IMR-90 (cell line): ENCODE measurements at regions not wholly inside any gene's neighbourhood (a gene's known extent, or its start where the extent isn't known, plus 50 kb on each side); places are given as distances from the start of the nearest gene placed in this dataset.

Source experiments
- ATAC-seq: fragments of 200-7000 bp; cut with Tn5 transposase; 2 replicates; pipeline ENCODE4 v1.9.1; 2020; ENCODE audit warnings: low read depth, mild to moderate bottlenecking, moderate library complexity
- BruUV-seq: library from RNA; stranded (reverse); fragments of 400-500 nt; replicated peaks from 2 replicates; lab custom pipeline; 2021; lab: Mats Ljungman, UMichigan
- CTCF ChIA-PET: fragments of 300-600 bp; formaldehyde crosslinking; extraction: SDS; loops from one replicate; lab custom pipeline; 2021; ENCODE audit warnings: antibody characterized with exemption; lab: Yijun Ruan, JAX
- POLR2A ChIA-PET: fragments of 300-600 bp; sonication (Branson Sonifier 250); formaldehyde crosslinking; loops from one replicate; lab custom pipeline; 2022; ENCODE audit warnings: antibody characterized with exemption; ENCODE audit not compliant: unreplicated experiment; lab: Charles Lee
- DNase-seq: peaks from one replicate; pipeline ENCODE4 v3.0.0; 2013
- H2AFZ ChIP-seq: replicated peaks from 2 replicates; pipeline ENCODE3; 2013; ENCODE audit warnings: low read length, mild to moderate bottlenecking; ENCODE audit not compliant: poor library complexity
- H2AK5ac ChIP-seq: 2 replicates; pipeline ENCODE4 v1.6.1; 2013; ENCODE audit warnings: low read depth, low read length, inconsistent platforms
- H2AK9ac ChIP-seq: replicated peaks from 2 replicates; pipeline ENCODE3; 2013; ENCODE audit warnings: mild to moderate bottlenecking, low read depth, low read length, moderate library complexity; ENCODE audit not compliant: poor library complexity
- H2BK120ac ChIP-seq: 2 replicates; pipeline ENCODE4 v1.6.1; 2013; ENCODE audit warnings: low read depth, low read length, inconsistent platforms
- H2BK15ac ChIP-seq: 3 replicates; pipeline ENCODE4 v1.6.1; 2013; ENCODE audit warnings: low read depth, low read length, inconsistent platforms
- H2BK20ac ChIP-seq: 2 replicates; pipeline ENCODE4 v1.6.1; 2013; ENCODE audit warnings: low read depth, mild to moderate bottlenecking, inconsistent platforms, low read length, moderate library complexity
- H2BK5ac ChIP-seq: 2 replicates; pipeline ENCODE4 v1.6.1; 2013; ENCODE audit warnings: mild to moderate bottlenecking, low read depth, low read length, inconsistent platforms; ENCODE audit not compliant: poor library complexity, severe bottlenecking
- H3K14ac ChIP-seq: replicated peaks from 2 replicates; pipeline ENCODE4 v1.6.1; 2013; ENCODE audit warnings: low read depth, low read length, inconsistent platforms
- H3K18ac ChIP-seq: 2 replicates; pipeline ENCODE4 v1.6.1; 2013; ENCODE audit warnings: low read depth, low read length, control low read depth
- H3K23ac ChIP-seq: 2 replicates; pipeline ENCODE4 v1.6.1; 2013; ENCODE audit warnings: low read depth, low read length, inconsistent platforms
- H3K27ac ChIP-seq: 2 replicates; pipeline ENCODE4 v1.5.1; 2013; ENCODE audit warnings: mild to moderate bottlenecking, control low read depth, low read length; ENCODE audit not compliant: insufficient read depth
- H3K27me3 ChIP-seq: 2 replicates; pipeline ENCODE4 v1.6.1; 2013; ENCODE audit warnings: low read length; ENCODE audit not compliant: control insufficient read depth, insufficient read depth
- H3K36me3 ChIP-seq: 2 replicates; pipeline ENCODE4 v1.6.1; 2013; ENCODE audit warnings: low read length, mixed read lengths; ENCODE audit not compliant: control insufficient read depth, insufficient read depth
- H3K4ac ChIP-seq: 2 replicates; pipeline ENCODE4 v1.6.1; 2013; ENCODE audit warnings: low read depth, low read length, inconsistent platforms
- H3K4me1 ChIP-seq: 2 replicates; pipeline ENCODE4 v1.6.1; 2013; ENCODE audit warnings: low read length, mixed read lengths; ENCODE audit not compliant: control insufficient read depth, insufficient read depth
- H3K4me2 ChIP-seq: 2 replicates; pipeline ENCODE4 v1.6.1; 2013; ENCODE audit warnings: low read depth, mild to moderate bottlenecking, control low read depth, low read length, moderate library complexity
- H3K4me3 ChIP-seq: 2 replicates; pipeline ENCODE4 v1.5.1; 2013; ENCODE audit warnings: low read depth, mild to moderate bottlenecking, control low read depth, low read length, moderate library complexity; ENCODE audit not compliant: insufficient read depth
- H3K56ac ChIP-seq: 2 replicates; pipeline ENCODE4 v1.6.1; 2013; ENCODE audit warnings: low read length, inconsistent platforms; ENCODE audit not compliant: insufficient read depth; ENCODE audit errors: extremely low read depth
- H3K79me1 ChIP-seq, 2 experiments: 2 replicates each; pipeline ENCODE4 v1.6.1; 2013; ENCODE audit warnings: low read length in 2 of 2, inconsistent platforms in 1 of 2, low read depth in 1 of 2
- H3K9ac ChIP-seq: 2 replicates; pipeline ENCODE4 v1.6.1; 2013; ENCODE audit warnings: low read depth, low read length, control low read depth
- H3K9me1 ChIP-seq: 2 replicates; pipeline ENCODE4 v1.6.1; 2013; ENCODE audit warnings: low read length, inconsistent platforms; ENCODE audit not compliant: insufficient read depth
- H3K9me3 ChIP-seq: 2 replicates; pipeline ENCODE4 v1.6.1; 2013; ENCODE audit warnings: low read length; ENCODE audit not compliant: control insufficient read depth, insufficient read depth
- H4K20me1 ChIP-seq: 2 replicates; pipeline ENCODE4 v1.6.1; 2013; ENCODE audit warnings: low read length, inconsistent platforms; ENCODE audit not compliant: insufficient read depth
- H4K5ac ChIP-seq: 2 replicates; pipeline ENCODE4 v1.6.1; 2013; ENCODE audit warnings: mild to moderate bottlenecking, low read depth, low read length, control low read depth
- H4K8ac ChIP-seq, 2 experiments: 2 replicates each; pipeline ENCODE4 v1.6.1; 2013; ENCODE audit warnings: low read depth in 2 of 2, low read length in 2 of 2, control low read depth in 1 of 2, inconsistent platforms in 1 of 2
- H4K91ac ChIP-seq: 2 replicates; pipeline ENCODE4 v1.6.1; 2013; ENCODE audit warnings: low read depth, low read length, inconsistent platforms; ENCODE audit not compliant: insufficient read depth
- BHLHE40 ChIP-seq: fragments of 150-350 bp; IDR thresholded peaks from 2 replicates; pipeline ENCODE4 v1.6.1; 2016; ENCODE audit warnings: mild to moderate bottlenecking, low read depth, low read length
- CEBPB ChIP-seq: IDR thresholded peaks from 2 replicates; pipeline ENCODE4 v1.6.1; 2012; ENCODE audit warnings: low read depth, low read length, improper control_type of control experiment
- CHD1 ChIP-seq: IDR thresholded peaks from 2 replicates; pipeline ENCODE4 v1.6.1; 2012; ENCODE audit warnings: low read depth, low read length, improper control_type of control experiment
- CTCF ChIP-seq: conservative IDR thresholded peaks from 2 replicates; pipeline ENCODE4 v1.5.1; 2012; ENCODE audit warnings: mild to moderate bottlenecking, low read depth, low read length, improper control_type of control experiment
- FOS ChIP-seq: fragments of 150-350 bp; IDR thresholded peaks from 2 replicates; pipeline ENCODE4 v1.6.1; 2016; ENCODE audit warnings: low read depth, low read length
- MAZ ChIP-seq: IDR thresholded peaks from 2 replicates; pipeline ENCODE4 v1.6.1; 2012; ENCODE audit warnings: low read depth, mild to moderate bottlenecking, low read length, improper control_type of control experiment, moderate library complexity, borderline replicate concordance
- POLR2A ChIP-seq: IDR thresholded peaks from 2 replicates; pipeline ENCODE4 v1.6.1; 2012; ENCODE audit warnings: mild to moderate bottlenecking, low read depth, low read length
- SMC3 ChIP-seq: fragments of 150-350 bp; IDR thresholded peaks from 2 replicates; pipeline ENCODE4 v1.6.1; 2016; ENCODE audit warnings: low read depth, mild to moderate bottlenecking, antibody characterized with exemption, low read length, moderate library complexity
- WGBS, 2 experiments: methylation state at CpG; one replicate each; pipeline versions ENCODE4 v1.1.5 to v1.1.7; 2013; ENCODE audit warnings: missing lambda C conversion rate in 2 of 2; ENCODE audit not compliant: insufficient read length in 1 of 2; ENCODE audit errors: extremely low coverage in 2 of 2; 5-methylcytosine and 5-hydroxymethylcytosine counted together
- dilution Hi-C: fragments of 300-500 bp; cut with HindIII; formaldehyde crosslinking; loops from one replicate; pipeline ENCODE4 v1.14.3; 2018; ENCODE audit warnings: low sequenced_read_pairs; ENCODE audit not compliant: unreplicated experiment
- in situ Hi-C: fragments of 300-500 bp; cut with MboI; formaldehyde crosslinking; loops from 3 replicates; pipeline ENCODE4 v1.14.3; 2019; ENCODE audit warnings: low sequenced_read_pairs, inconsistent platforms, mixed read lengths
- intact Hi-C: fragments of 100-400 bp; cut with micrococcal nuclease; formaldehyde crosslinking; loops from 2 replicates; pipeline ENCODE4 v1.10.0; 2022

DNA sequence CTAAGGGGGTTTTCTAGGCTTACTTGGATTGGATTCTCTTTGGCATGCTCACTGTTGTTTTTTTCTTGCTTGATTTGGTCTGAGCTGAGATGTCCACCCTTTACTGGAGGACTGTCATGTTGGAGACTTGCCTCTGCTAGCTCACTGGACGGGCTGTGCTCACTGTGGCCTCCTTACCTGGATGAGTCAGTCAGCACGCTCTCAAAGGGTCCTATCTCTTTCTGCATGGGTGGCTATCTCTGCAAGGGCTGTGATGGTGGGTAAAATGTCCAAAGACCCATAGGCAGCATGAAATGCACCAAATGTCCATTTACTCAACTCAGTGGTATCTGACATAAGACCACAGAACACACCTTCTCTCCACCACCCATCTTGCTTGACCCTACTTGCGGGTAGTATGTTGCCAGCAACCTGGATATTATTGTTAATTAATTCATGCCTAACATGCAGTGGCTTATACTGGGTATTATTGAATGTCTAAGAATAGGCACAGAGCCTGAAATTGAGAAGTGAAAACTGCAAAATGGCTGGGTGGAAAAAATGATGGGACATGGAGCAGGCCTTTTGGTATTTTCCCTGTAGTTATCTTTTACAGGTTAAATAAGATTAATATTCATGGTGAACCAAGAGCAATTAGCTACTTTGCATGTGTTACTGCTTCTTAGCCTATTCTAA is 68.9 kb upstream of the TLE1 start:
- intact Hi-C loops (no loop called here), in situ Hi-C loops (no loop called here), dilution Hi-C loops (no loop called here)
- Histone ChIP-seq H2AK5ac (0 out of 2 replicates have a peak overlapping the region, but pooled peaks have one; percentile 26), H3K4me3 (no peak overlapping the region), H3K9me1 (no peaks in the 10 kb centered on the region; the same call in 1 of the 2 replicates), H4K8ac (no peak overlapping the region), H3K4me2 (no peak overlapping the region), H3K56ac (no peak overlapping the region), H2BK20ac (no peak overlapping the region), H2AFZ (no peak overlapping the region), H3K36me3 (no peaks in the 10 kb centered on the region), H3K27me3 (no peaks in the 10 kb centered on the region), H3K18ac (no peak overlapping the region), H3K79me1 (no peaks in the 10 kb centered on the region), H3K4me1 (no peaks in the 10 kb centered on the region), H2BK15ac (peak overlapping the region; percentile 47; the same call in 1 of the 3 replicates), H4K5ac (no peak overlapping the region), H2AK9ac (no peak overlapping the region), H3K14ac (no peak overlapping the region), H3K23ac (no peak overlapping the region), H4K20me1 (no peaks in the 10 kb centered on the region), H3K9me3 (no peaks in the 10 kb centered on the region), H3K9ac (no peak overlapping the region), H2BK120ac (no peak overlapping the region), H3K4ac (no peak overlapping the region), H3K27ac (no peak overlapping the region), H4K91ac (no peak overlapping the region; the same call in 1 of the 2 replicates), H2BK5ac (no peak overlapping the region)
- DNase-seq (no peak), ATAC-seq (no peak)
- BruUV-seq: no TSS peak
- CTCF ChIA-PET: no interaction called here
- WGBS, 2 experiments: no CpG with 5 or more reads among the region's 3 CpGs
- TF ChIP-seq POLR2A: no peak
- no peak for TF ChIP-seq MAZ
- TF ChIP-seq CEBPB: no peak
- no peak for TF ChIP-seq CTCF
- TF ChIP-seq FOS: no peak
- TF ChIP-seq BHLHE40: no peak
- no peak for TF ChIP-seq SMC3
- TF ChIP-seq CHD1: no peak
- POLR2A ChIA-PET: no interaction called here
